ENCODE measurements at regions not wholly inside any gene's neighbourhood (a gene's known extent, or its start where the extent isn't known, plus 50 kb on each side); places are given as distances from the start of the nearest gene placed in this dataset.

DNA sequence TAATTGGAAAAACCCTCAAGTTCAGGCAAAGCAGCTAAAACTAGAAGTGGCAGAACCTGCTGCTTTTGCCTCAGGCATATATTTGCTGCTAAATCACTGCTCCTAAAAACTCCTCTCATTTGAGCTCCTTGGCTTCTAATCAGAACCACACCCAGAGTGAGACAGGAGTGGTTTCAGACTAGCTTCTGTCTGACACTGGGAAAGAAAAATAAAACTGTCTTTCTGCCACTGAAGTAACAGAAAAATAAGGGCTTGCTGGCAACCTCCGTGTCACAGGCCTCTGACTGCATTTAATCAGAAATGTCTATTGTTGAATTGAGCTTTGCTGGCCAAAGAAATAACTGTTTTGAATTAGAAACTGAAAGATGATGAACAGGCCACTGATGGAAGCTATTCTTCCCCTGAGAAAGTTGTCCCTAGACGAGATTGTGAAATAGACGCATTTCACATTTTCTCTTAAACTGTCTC lies 52.1 kb upstream of the RAP2C start:
- H3K9ac ChIP-seq (ENCODE audit: insufficient read depth, low read length): no peak overlapping the region
- TF ChIP-seq EZH2 (IDR thresholded peaks at IDR 0.05; ENCODE audit: low read length, missing control alignments): no peak
- TF ChIP-seq CTCF (conservative IDR thresholded peaks at IDR 0.05 in 1 of 2, IDR thresholded peaks at IDR 0.05 in 1 of 2; ENCODE audit: low read depth in 1 of 2, low read length in 2 of 2): no peak

DNA sequence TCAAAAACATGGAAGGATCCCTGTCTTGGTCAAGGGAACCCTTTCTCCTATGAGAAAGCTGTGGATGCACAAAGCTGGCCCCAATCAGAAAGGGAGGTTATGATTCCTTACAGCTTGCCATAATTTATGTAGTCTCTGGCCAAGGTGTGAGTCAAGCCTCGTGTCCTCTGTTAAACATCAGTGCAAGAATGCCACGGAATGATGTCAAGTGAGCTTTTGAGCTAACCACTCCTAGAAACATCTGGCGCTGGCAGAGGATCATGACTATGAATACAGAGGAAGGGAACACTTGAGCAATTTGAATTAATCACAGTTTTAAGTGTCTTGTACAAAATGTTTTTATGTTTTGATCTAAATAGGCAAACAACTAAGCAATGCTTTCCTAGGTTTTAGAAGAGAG lies 51.5 kb upstream of the RAP2C start:
- no peaks in the 10 kb centered on the region for H3K4me1 ChIP-seq (ENCODE audit: control insufficient read depth, extremely low read depth, insufficient read depth, low read length)
- no peaks in the 10 kb centered on the region for H3K79me2 ChIP-seq (ENCODE audit: control insufficient read depth, insufficient read depth, low read length)
- no peak overlapping the region for H2AFZ ChIP-seq (ENCODE audit: low read length)
- H4K20me1 ChIP-seq (ENCODE audit: control insufficient read depth, extremely low read depth, insufficient read depth, low read length): no peaks in the 10 kb centered on the region
- TF ChIP-seq EZH2 (IDR thresholded peaks at IDR 0.05; ENCODE audit: low read length, missing control alignments) (no peak), CTCF (conservative IDR thresholded peaks at IDR 0.05 in 1 of 2, IDR thresholded peaks at IDR 0.05 in 1 of 2; ENCODE audit: low read depth in 1 of 2, low read length in 2 of 2) (no peak)
- H3K36me3 ChIP-seq (ENCODE audit: control insufficient read depth, insufficient read depth, low read length): no peaks in the 10 kb centered on the region
- H3K9me3 ChIP-seq (ENCODE audit: control insufficient read depth, insufficient read depth, low read depth, low read length): no peaks in the 10 kb centered on the region
- no peaks in the 10 kb centered on the region for H3K27me3 ChIP-seq (ENCODE audit: control insufficient read depth, insufficient read depth, low read length)
- no peak overlapping the region for H3K9ac ChIP-seq (ENCODE audit: insufficient read depth, low read length)
- no peak overlapping the region for H3K4me3 ChIP-seq (replicated peaks in 1 of 4; ENCODE audit: control extremely low read depth in 1 of 4, insufficient read depth in 1 of 4, low read depth in 3 of 4, low read length in 4 of 4)
- H3K27ac ChIP-seq (ENCODE audit: insufficient read depth, low read length): no peak overlapping the region
- DNase-seq (ENCODE audit: low read depth in 2 of 2): peak; percentile 80 to 95
- H3K4me2 ChIP-seq (ENCODE audit: extremely low read depth, insufficient read depth, low read length): no peak overlapping the region

More for the DNA sequence above, 52.1 kb upstream of the RAP2C start:
- peak in 1 of 2 donors; percentile 34 for DNase-seq (ENCODE audit: low read depth in 2 of 2)
- Histone ChIP-seq H3K27ac (ENCODE audit: insufficient read depth, low read length) (no peak overlapping the region), H3K9me3 (ENCODE audit: control insufficient read depth, insufficient read depth, low read depth, low read length) (no peaks in the 10 kb centered on the region), H2AFZ (ENCODE audit: low read length) (no peak overlapping the region), H3K4me3 (replicated peaks in 1 of 4; ENCODE audit: control extremely low read depth in 1 of 4, insufficient read depth in 1 of 4, low read depth in 3 of 4, low read length in 4 of 4) (no peak overlapping the region), H3K27me3 (ENCODE audit: control insufficient read depth, insufficient read depth, low read length) (no peaks in the 10 kb centered on the region), H3K79me2 (ENCODE audit: control insufficient read depth, insufficient read depth, low read length) (no peaks in the 10 kb centered on the region), H4K20me1 (ENCODE audit: control insufficient read depth, extremely low read depth, insufficient read depth, low read length) (no peaks in the 10 kb centered on the region), H3K4me1 (ENCODE audit: control insufficient read depth, extremely low read depth, insufficient read depth, low read length) (no peaks in the 10 kb centered on the region), H3K4me2 (ENCODE audit: extremely low read depth, insufficient read depth, low read length) (peak overlapping the region; percentile 18), H3K36me3 (ENCODE audit: control insufficient read depth, insufficient read depth, low read length) (no peaks in the 10 kb centered on the region)

- Histone ChIP-seq H3K9ac (ENCODE audit: insufficient read depth, low read length) (no peak overlapping the region), H3K4me3 (replicated peaks in 1 of 4; ENCODE audit: control extremely low read depth in 1 of 4, insufficient read depth in 1 of 4, low read depth in 3 of 4, low read length in 4 of 4) (no peak overlapping the region), H3K79me2 (ENCODE audit: control insufficient read depth, insufficient read depth, low read length) (no peaks in the 10 kb centered on the region), H3K27me3 (ENCODE audit: control insufficient read depth, insufficient read depth, low read length) (no peaks in the 10 kb centered on the region), H3K27ac (ENCODE audit: insufficient read depth, low read length) (no peak overlapping the region), H3K4me2 (ENCODE audit: extremely low read depth, insufficient read depth, low read length) (no peak overlapping the region), H3K36me3 (ENCODE audit: control insufficient read depth, insufficient read depth, low read length) (no peaks in the 10 kb centered on the region), H3K9me3 (ENCODE audit: control insufficient read depth, insufficient read depth, low read depth, low read length) (no peaks in the 10 kb centered on the region), H4K20me1 (ENCODE audit: control insufficient read depth, extremely low read depth, insufficient read depth, low read length) (no peaks in the 10 kb centered on the region), H2AFZ (ENCODE audit: low read length) (no peak overlapping the region), H3K4me1 (ENCODE audit: control insufficient read depth, extremely low read depth, insufficient read depth, low read length) (no peaks in the 10 kb centered on the region)
- DNase-seq (ENCODE audit: low read depth in 2 of 2): no peak
- no peak for TF ChIP-seq EZH2 (IDR thresholded peaks at IDR 0.05; ENCODE audit: low read length, missing control alignments)
- no peak for TF ChIP-seq CTCF (conservative IDR thresholded peaks at IDR 0.05 in 1 of 2, IDR thresholded peaks at IDR 0.05 in 1 of 2; ENCODE audit: low read depth in 1 of 2, low read length in 2 of 2)
Observed at GRCh38 chrX:132270021-132270420, 50.8 kb upstream of the RAP2C start.
